OCI-LY1 (cell line): ENCODE measurements at regions not wholly inside any gene's neighbourhood (a gene's known extent, or its start where the extent isn't known, plus 50 kb on each side); places are given as distances from the start of the nearest gene placed in this dataset.

Source experiments
- H2AFZ ChIP-seq: fragments of 200-600 bp; sonication (generic), shearing (Covaris generic); 2 replicates; pipeline ENCODE4 v1.6.0; 2014; ENCODE audit warnings: antibody characterized with exemption, mild to moderate bottlenecking, low read length
- H3F3A ChIP-seq: fragments of 200-600 bp; sonication (generic), shearing (Covaris generic); 2 replicates; pipeline ENCODE4 v1.6.0; 2014; ENCODE audit warnings: mild to moderate bottlenecking, antibody characterized with exemption, low read length, moderate library complexity; ENCODE audit not compliant: insufficient read depth
- H3K27ac ChIP-seq: fragments of 200-600 bp; sonication (generic); 2 replicates; pipeline ENCODE4 v1.5.1; 2014; ENCODE audit warnings: low read length, mixed run types, mild to moderate bottlenecking, low read depth; ENCODE audit not compliant: poor library complexity, severe bottlenecking
- H3K27me3 ChIP-seq: fragments of 200-600 bp; sonication (generic); 2 replicates; pipeline ENCODE4 v1.6.0; 2014; ENCODE audit warnings: antibody characterized with exemption, mild to moderate bottlenecking, low read length, moderate library complexity; ENCODE audit not compliant: insufficient read depth
- H3K36me3 ChIP-seq: fragments of 200-600 bp; sonication (generic); 2 replicates; pipeline ENCODE4 v1.6.1; 2014; ENCODE audit warnings: mild to moderate bottlenecking, antibody characterized with exemption, low read length, moderate library complexity, mixed read lengths; ENCODE audit not compliant: insufficient read depth
- H3K4me1 ChIP-seq: fragments of 200-600 bp; sonication (generic); 2 replicates; pipeline ENCODE4 v1.5.1; 2014; ENCODE audit warnings: mild to moderate bottlenecking, low read length, moderate library complexity; ENCODE audit not compliant: insufficient read depth, severe bottlenecking
- H3K4me2 ChIP-seq: fragments of 200-600 bp; sonication (generic), shearing (Covaris generic); 2 replicates; pipeline ENCODE4 v1.6.1; 2014; ENCODE audit warnings: low read length
- H3K4me3 ChIP-seq: fragments of 200-600 bp; sonication (generic); 2 replicates; pipeline ENCODE4 v1.5.1; 2014; ENCODE audit warnings: low read length, low read depth, mild to moderate bottlenecking, mixed read lengths; ENCODE audit not compliant: poor library complexity, severe bottlenecking
- H3K79me2 ChIP-seq: fragments of 200-600 bp; shearing (Covaris generic); 2 replicates; pipeline ENCODE4 v1.6.1; 2016; ENCODE audit warnings: mixed run types, low read length, mixed read lengths; ENCODE audit not compliant: insufficient read depth
- H3K9ac ChIP-seq: fragments of 200-600 bp; sonication (generic), shearing (Covaris generic); 2 replicates; pipeline ENCODE4 v1.6.1; 2014; ENCODE audit warnings: mild to moderate bottlenecking, low read length, mixed read lengths
- H3K9me2 ChIP-seq: fragments of 200-600 bp; sonication (generic), shearing (Covaris generic); 2 replicates; pipeline ENCODE4 v1.6.1; 2014; ENCODE audit warnings: low read depth, mild to moderate bottlenecking, low read length, mixed read lengths
- H3K9me3 ChIP-seq: fragments of 200-600 bp; shearing (Covaris generic); 2 replicates; pipeline ENCODE4 v1.6.1; 2014; ENCODE audit warnings: low read length, mixed read lengths
- H4K20me1 ChIP-seq: fragments of 200-600 bp; sonication (generic), shearing (Covaris generic); 2 replicates; pipeline ENCODE4 v1.6.0; 2016; ENCODE audit warnings: mild to moderate bottlenecking, low read length; ENCODE audit not compliant: insufficient read depth
- EZH2 ChIP-seq: fragments of 200-600 bp; sonication (generic), shearing (Covaris generic); IDR thresholded peaks from 2 replicates; pipeline ENCODE4 v1.8.0; 2017; ENCODE audit warnings: borderline replicate concordance, mixed run types, mild to moderate bottlenecking, antibody characterized with exemption, low read length, moderate library complexity, mixed read lengths
- TF ChIP-seq, protein P1 (sequence below): fragments of 200-600 bp; sonication (generic), shearing (Covaris generic); IDR thresholded peaks from 2 replicates; pipeline ENCODE4 v1.5.1; 2017; ENCODE audit warnings: mild to moderate bottlenecking, antibody characterized with exemption, low read length, moderate library complexity, mixed read lengths

DNA sequence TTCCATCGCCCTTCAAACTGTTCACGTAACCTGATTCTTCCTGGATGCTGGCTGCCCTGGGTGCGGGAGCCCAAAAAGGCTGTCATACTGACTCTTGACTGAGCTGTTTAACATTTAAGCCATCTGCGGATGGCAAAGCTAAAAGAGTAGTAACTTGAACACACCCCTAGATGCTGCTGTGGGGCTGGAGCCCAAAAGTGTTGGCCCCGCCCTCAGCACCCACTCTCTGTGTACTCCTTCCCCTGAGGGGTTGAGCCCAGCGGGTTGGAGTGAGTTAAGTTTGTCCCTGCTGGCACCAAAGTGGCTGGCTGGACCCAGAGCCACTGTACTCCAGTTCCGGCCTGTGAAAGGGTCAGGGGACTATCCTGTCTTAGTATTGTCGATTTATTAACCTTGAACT, 640.6 kb downstream of the PTPRU start:
- Histone ChIP-seq H2AFZ (no peak overlapping the region), H3K79me2 (no peaks in the 10 kb centered on the region), H3K27me3 (peaks cover 3% of the 10 kb centered on the region; the same call in 1 of the 2 replicates), H4K20me1 (no peaks in the 10 kb centered on the region), H3K9me3 (no peaks in the 10 kb centered on the region), H3K36me3 (no peaks in the 10 kb centered on the region), H3K9me2 (no peaks in the 10 kb centered on the region), H3F3A (no peaks in the 10 kb centered on the region), H3K4me2 (no peak overlapping the region), H3K27ac (no peak overlapping the region), H3K9ac (no peak overlapping the region), H3K4me1 (no peaks in the 10 kb centered on the region), H3K4me3 (no peak overlapping the region)
- TF ChIP-seq EZH2: no peak
- TF ChIP-seq, protein P1, sequence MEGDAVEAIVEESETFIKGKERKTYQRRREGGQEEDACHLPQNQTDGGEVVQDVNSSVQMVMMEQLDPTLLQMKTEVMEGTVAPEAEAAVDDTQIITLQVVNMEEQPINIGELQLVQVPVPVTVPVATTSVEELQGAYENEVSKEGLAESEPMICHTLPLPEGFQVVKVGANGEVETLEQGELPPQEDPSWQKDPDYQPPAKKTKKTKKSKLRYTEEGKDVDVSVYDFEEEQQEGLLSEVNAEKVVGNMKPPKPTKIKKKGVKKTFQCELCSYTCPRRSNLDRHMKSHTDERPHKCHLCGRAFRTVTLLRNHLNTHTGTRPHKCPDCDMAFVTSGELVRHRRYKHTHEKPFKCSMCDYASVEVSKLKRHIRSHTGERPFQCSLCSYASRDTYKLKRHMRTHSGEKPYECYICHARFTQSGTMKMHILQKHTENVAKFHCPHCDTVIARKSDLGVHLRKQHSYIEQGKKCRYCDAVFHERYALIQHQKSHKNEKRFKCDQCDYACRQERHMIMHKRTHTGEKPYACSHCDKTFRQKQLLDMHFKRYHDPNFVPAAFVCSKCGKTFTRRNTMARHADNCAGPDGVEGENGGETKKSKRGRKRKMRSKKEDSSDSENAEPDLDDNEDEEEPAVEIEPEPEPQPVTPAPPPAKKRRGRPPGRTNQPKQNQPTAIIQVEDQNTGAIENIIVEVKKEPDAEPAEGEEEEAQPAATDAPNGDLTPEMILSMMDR: no peak

DNA sequence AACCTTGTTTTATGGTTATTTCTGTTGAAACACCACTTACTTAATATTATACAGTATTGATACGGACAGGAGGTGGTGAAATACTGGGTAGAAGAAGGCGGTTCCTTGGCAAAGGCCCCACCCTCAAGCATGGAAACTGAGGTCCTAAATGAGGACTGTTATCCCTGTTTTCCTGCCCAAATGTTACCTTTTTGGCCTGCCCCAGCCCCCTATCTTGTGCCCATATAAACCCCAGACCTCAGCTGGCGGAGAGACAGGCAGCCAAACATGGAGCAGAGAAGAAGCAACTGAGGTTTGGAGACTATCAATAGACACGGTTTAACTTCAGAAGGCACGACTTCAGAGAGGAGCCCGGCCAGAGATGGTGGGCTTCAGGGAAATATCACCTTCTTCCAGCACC, 640.1 kb downstream of the PTPRU start:
- no peak overlapping the region for H3K4me3 ChIP-seq
- no peaks in the 10 kb centered on the region for H4K20me1 ChIP-seq
- H3K9ac ChIP-seq: no peak overlapping the region
- no peaks in the 10 kb centered on the region for H3K9me3 ChIP-seq
- no peaks in the 10 kb centered on the region for H3K36me3 ChIP-seq
- no peaks in the 10 kb centered on the region for H3K79me2 ChIP-seq
- no peak for TF ChIP-seq EZH2
- TF ChIP-seq, protein P1: no peak
- no peaks in the 10 kb centered on the region for H3K9me2 ChIP-seq
- no peak overlapping the region for H2AFZ ChIP-seq
- H3K4me2 ChIP-seq: no peak overlapping the region
- no peaks in the 10 kb centered on the region for H3F3A ChIP-seq
- H3K27me3 ChIP-seq: peaks cover 3% of the 10 kb centered on the region; the same call in 1 of the 2 replicates
- no peaks in the 10 kb centered on the region for H3K4me1 ChIP-seq
- H3K27ac ChIP-seq: no peak overlapping the region

DNA sequence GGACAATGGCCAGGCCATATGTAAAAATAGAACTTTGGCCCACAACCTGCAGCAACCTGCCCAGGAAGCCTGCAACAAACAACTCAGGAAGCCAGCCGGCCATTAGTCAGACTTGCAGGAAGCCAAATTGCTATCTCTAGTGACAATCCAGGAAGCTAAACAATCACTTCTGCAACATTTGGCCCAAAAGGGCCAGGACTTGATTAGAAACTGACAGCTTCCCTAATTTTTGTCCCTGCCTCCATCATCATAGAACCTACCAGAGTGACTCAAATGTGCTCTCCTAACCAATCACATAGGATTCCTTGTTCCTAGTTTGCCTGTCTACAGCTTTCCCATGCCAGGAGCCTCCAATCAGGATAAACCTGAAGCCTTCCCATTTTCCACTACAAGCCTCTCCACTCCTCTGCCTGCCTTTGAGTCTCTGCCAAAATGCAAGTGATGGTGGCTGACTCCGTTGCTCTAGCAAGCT, 639.3 kb downstream of the PTPRU start:
- Histone ChIP-seq H3K4me3 (no peak overlapping the region), H3K27me3 (peaks cover 3% of the 10 kb centered on the region; the same call in 1 of the 2 replicates), H3K4me2 (no peak overlapping the region), H4K20me1 (no peaks in the 10 kb centered on the region), H3K27ac (no peak overlapping the region), H2AFZ (no peak overlapping the region), H3K4me1 (no peaks in the 10 kb centered on the region), H3K79me2 (no peaks in the 10 kb centered on the region), H3K9ac (no peak overlapping the region), H3F3A (no peaks in the 10 kb centered on the region), H3K36me3 (no peaks in the 10 kb centered on the region), H3K9me2 (no peaks in the 10 kb centered on the region), H3K9me3 (no peaks in the 10 kb centered on the region)
- TF ChIP-seq, protein P1: no peak
- TF ChIP-seq EZH2: no peak
